ENCODE measurements at regions not wholly inside any gene's neighbourhood (a gene's known extent, or its start where the extent isn't known, plus 50 kb on each side); places are given as distances from the start of the nearest gene placed in this dataset.

- TF ChIP-seq CTCF (optimal IDR thresholded peaks at IDR 0.05 in 1 of 3, IDR thresholded peaks at IDR 0.05 in 1 of 3, conservative IDR thresholded peaks at IDR 0.05 in 1 of 3; ENCODE audit: extremely low read depth in 1 of 3, insufficient read depth in 2 of 3, low read length in 3 of 3) (no peak), EZH2 (IDR thresholded peaks at IDR 0.05; ENCODE audit: low read length) (no peak)
Measured at GRCh38 chr3:165636684-165637015, 200.6 kb downstream of the BCHE start.
